Left lung (tissue), 4 donors: ENCODE measurements at regions not wholly inside any gene's neighbourhood (a gene's known extent, or its start where the extent isn't known, plus 50 kb on each side); places are given as distances from the start of the nearest gene placed in this dataset.
A peak's percentile ranks its signal among the peaks of the same experiment; 100 is the strongest.

ENCODE experiments used
- ATAC-seq: fragments of 200-7000 bp; cut with Tn5 transposase; one replicate; pipeline ENCODE4 v1.9.1; 2020; ENCODE audit warnings: moderate library complexity
- DNase-seq, 4 donors: peaks; one replicate each; pipeline ENCODE4 v3.0.0-alpha.2; 2013 to 2020
- H3K27ac ChIP-seq, 2 donors: fragments of 200-600 bp; sonication (generic) in 1 of 2; one replicate each; pipeline versions ENCODE4 v1.5.0 to v1.8.0; 2020 to 2021
- H3K27me3 ChIP-seq, 2 donors: fragments of 200-600 bp; sonication (generic) in 1 of 2; one replicate each; pipeline versions ENCODE4 v1.5.0 to v1.8.0; 2020 to 2021
- H3K36me3 ChIP-seq, 2 donors: fragments of 200-600 bp; sonication (generic) in 1 of 2; one replicate each; pipeline versions ENCODE4 v1.5.0 to v1.8.0; 2020 to 2021
- H3K4me1 ChIP-seq, 2 donors: fragments of 200-600 bp; one replicate each; pipeline ENCODE4 v1.8.0; 2021
- H3K4me3 ChIP-seq, 2 donors: fragments of 200-600 bp; sonication (generic) in 1 of 2; one replicate each; pipeline versions ENCODE4 v1.5.0 to v1.8.0; 2020 to 2021; ENCODE audit warnings: mild to moderate bottlenecking in 1 of 2
- H3K9me3 ChIP-seq, 2 donors: fragments of 200-600 bp; sonication (generic) in 1 of 2; one replicate each; pipeline versions ENCODE4 v1.5.0 to v1.8.0; 2020 to 2021
- CTCF ChIP-seq, 2 donors: fragments of 200-600 bp; sonication (generic) in 1 of 2; IDR thresholded peaks; one replicate each; pipeline versions ENCODE4 v1.5.0 to v1.8.0; 2021; ENCODE audit warnings: antibody characterized with exemption in 2 of 2
- intact Hi-C, 2 donors: fragments of 100-400 bp; cut with DNase I; formaldehyde crosslinking; loops; one replicate each; pipeline versions ENCODE4 v1.11.2 to v1.14.2; 2022
- donor health status: DM: no; HTN: yes; CAD: no.
- donor health status: DM: no; HTN: no; CAD: no.

GRCh38 chr4:35506161-35506560 lies 738.2 kb downstream of the ARAP2 start:
- Histone ChIP-seq H3K4me3 (no peak overlapping the region), H3K36me3 (no peaks in the 10 kb centered on the region), H3K27ac (no peak overlapping the region), H3K27me3 (no peaks in the 10 kb centered on the region), H3K9me3 (peaks cover 0 to 2% of the 10 kb centered on the region in 2 donors), H3K4me1 (no peaks in the 10 kb centered on the region)
- DNase-seq: no peak
- intact Hi-C loops: no loop called here
- no peak for ATAC-seq
- no peak for TF ChIP-seq CTCF (IDR thresholded peaks at IDR 0.05)

DNA sequence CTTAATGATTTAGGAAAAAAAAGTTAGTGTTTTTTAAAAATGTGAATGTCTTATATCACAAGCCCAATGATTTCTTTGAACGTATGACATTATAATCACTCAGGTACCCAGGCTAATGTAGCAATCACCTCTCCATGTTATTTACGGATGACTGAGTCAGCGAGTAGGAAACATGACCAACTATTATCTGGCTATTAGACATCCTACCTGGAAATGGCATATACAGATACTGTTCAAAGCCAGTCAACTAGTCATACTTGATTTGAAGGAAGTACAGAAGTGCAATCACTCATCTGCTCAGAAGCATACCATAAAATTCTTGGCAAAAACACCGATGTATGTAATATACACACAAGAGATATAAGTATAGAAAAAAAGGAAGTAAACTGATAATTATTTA lies 732.5 kb downstream of the ARAP2 start:
- no peak for DNase-seq
- no peak overlapping the region for H3K4me3 ChIP-seq
- no peak overlapping the region for H3K27ac ChIP-seq
- no peaks in the 10 kb centered on the region for H3K9me3 ChIP-seq
- H3K36me3 ChIP-seq: no peaks in the 10 kb centered on the region
- no peak for TF ChIP-seq CTCF (IDR thresholded peaks at IDR 0.05)
- no peaks in the 10 kb centered on the region for H3K27me3 ChIP-seq
- intact Hi-C loops: no loop called here
- no peaks in the 10 kb centered on the region for H3K4me1 ChIP-seq
- no peak for ATAC-seq

- Histone ChIP-seq H3K36me3 (no peaks in the 10 kb centered on the region), H3K4me1 (no peaks in the 10 kb centered on the region), H3K27me3 (no peaks in the 10 kb centered on the region), H3K9me3 (no peaks in the 10 kb centered on the region), H3K27ac (no peak overlapping the region), H3K4me3 (no peak overlapping the region)
- ATAC-seq (no peak), DNase-seq (no peak)
- intact Hi-C loops: no loop called here
- no peak for TF ChIP-seq CTCF (IDR thresholded peaks at IDR 0.05)
Measured at GRCh38 chr4:35516102-35516501, 728.2 kb downstream of the ARAP2 start.

DNA sequence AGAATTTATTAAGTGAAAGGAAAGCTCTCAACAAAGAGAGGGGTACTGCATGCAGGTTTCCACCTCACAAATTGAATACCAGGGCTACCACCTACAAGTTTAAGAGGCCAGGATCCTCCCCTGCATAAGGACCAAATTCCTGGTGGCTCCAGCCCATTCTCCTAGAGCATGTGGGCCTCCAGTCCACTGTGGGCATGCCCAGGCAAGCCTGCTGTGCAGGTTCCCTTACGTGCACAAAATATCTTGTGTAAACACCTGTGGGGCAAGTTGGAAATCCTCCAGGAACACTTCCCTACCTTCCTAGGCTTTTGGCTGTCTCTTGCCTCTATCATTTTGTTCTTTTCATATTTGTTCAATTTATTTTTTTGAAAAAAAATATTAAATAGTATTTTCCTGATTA lies 724.3 kb downstream of the ARAP2 start:
- no peaks in the 10 kb centered on the region for H3K9me3 ChIP-seq
- no peak for ATAC-seq
- DNase-seq: peak in 1 of 4 donors; percentile 38
- H3K36me3 ChIP-seq: no peaks in the 10 kb centered on the region
- no peaks in the 10 kb centered on the region for H3K4me1 ChIP-seq
- H3K4me3 ChIP-seq: no peak overlapping the region
- no peak overlapping the region for H3K27ac ChIP-seq
- intact Hi-C loops: no loop called here
- no peaks in the 10 kb centered on the region for H3K27me3 ChIP-seq
- TF ChIP-seq CTCF (IDR thresholded peaks at IDR 0.05): no peak

- TF ChIP-seq CTCF (IDR thresholded peaks at IDR 0.05): no peak
- H3K36me3 ChIP-seq: no peaks in the 10 kb centered on the region
- H3K27me3 ChIP-seq: no peaks in the 10 kb centered on the region
- H3K27ac ChIP-seq: no peak overlapping the region
- no peaks in the 10 kb centered on the region for H3K4me1 ChIP-seq
- intact Hi-C loops: no loop called here
- ATAC-seq (no peak), DNase-seq (no peak)
- H3K4me3 ChIP-seq: no peak overlapping the region
- H3K9me3 ChIP-seq: no peaks in the 10 kb centered on the region
Measured at GRCh38 chr4:35521682-35522081, 722.6 kb downstream of the ARAP2 start.
